HUDEP-2 (cell line): ENCODE measurements at regions not wholly inside any gene's neighbourhood (a gene's known extent, or its start where the extent isn't known, plus 50 kb on each side); places are given as distances from the start of the nearest gene placed in this dataset.

Experiments used
- DNase-seq, 76 experiments: peaks; one replicate each; lab custom pipeline; 2025; ENCODE audit not compliant: unreplicated experiment in 76 of 76; lab: John Stamatoyannopoulos, UW

DNA sequence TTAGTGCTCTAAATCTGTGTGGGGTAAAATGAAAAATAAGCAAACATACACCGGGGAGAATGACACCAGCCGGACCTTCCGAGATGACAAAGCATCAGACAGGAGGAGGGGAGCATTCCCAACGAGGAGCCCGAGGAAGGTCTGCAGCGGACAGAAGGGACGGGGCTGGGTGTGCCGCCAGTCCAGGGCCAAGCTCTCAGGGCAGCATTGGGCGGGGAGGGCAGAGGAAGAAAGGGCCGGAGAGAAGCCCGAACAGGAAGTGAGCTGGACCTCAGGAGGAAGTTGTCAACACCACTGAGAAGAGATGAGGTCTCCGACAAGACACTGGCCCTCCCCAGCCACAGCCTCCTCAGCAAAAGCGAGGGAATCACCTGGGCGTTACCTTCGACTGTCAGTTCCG is 182.6 kb upstream of the RNF32 start:
- DNase-seq, result no peak

DNA sequence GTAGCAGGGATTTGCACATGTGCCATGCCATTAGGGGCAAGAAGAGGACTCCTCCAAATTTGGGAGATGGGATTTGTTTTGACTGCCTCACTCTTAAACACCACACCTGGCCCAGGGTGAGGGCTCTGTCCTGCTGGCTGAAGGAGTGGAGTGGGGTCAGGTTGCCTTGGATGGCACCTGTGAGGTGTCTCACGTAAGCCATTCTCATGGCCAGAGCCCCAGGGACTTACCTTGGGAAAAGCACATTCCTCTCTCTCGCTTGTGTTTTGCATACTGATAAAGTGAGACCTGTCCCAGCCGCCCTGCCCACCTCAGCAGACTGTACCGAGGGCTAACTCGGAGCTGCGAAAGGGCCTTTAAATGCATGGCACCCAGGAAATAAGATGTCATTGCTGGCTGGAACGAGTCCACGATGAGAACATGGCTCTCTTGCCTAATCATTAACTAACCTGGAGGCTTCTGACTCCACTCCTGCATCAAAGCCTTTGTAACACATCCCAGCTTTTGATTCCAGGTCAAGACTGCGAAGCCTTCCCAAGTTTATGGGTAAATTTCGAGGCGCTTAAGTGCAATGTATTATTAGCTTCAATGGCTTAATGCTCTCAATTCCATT is 184.0 kb upstream of the RNF32 start:
- no peak for DNase-seq

DNA sequence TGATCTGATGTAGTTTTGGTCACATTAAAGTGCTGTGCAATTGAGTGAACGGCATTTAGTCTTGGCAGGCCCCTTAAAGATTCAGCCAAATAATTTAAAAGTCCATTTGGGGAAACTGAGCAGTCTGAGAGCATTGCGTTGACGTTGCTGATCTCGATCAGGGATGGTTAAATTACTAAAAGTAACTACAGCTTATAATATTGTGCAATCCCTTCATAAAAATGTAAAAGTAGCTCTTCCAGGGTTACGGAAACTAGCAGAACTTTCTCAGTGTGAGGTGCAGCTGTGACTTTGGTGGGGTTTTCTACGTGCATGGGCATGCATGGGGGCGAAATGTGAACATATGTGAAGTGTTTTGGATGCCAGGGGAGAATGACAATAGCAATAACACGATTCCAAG is 184.5 kb upstream of the RNF32 start:
- DNase-seq, result no peak

DNA sequence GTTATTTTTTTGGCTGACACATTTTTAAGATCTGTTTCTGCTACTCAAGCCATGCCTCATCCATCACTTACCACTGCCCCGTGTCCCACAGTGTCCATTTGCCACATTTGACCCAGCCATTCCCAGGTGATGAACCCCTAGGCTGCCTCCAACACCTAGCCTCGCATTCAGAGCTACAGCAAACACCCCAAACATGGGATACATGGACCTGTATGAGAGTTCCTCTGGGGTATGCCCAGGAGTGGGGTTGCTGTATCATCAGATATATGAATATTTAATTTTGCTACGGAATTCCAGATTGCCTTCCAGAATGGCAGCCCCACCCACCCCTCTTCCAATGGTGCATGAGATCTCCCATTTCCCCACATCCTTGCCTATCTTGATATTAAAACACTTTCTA is 190.1 kb upstream of the RNF32 start:
- no peak for DNase-seq

DNA sequence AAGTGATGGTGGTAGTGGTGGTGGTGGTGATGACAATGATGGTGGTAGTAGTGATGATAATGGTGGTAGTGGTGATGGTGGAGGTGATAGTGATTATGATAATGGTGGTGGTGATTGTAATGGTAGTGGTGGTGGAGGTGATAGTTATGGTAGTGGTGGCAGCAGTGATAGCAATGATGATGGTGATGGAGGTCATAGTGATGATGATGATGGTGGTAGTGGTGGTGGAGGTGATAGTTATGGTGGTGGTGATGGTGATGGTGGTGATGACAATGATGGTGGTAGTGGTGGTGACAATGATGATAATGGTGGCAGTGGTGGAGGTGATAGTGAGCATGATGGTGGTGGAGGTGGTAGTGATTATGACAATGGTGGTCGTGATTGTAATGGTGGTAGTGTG is 191.7 kb upstream of the RNF32 start:
- DNase-seq, result no peak

DNA sequence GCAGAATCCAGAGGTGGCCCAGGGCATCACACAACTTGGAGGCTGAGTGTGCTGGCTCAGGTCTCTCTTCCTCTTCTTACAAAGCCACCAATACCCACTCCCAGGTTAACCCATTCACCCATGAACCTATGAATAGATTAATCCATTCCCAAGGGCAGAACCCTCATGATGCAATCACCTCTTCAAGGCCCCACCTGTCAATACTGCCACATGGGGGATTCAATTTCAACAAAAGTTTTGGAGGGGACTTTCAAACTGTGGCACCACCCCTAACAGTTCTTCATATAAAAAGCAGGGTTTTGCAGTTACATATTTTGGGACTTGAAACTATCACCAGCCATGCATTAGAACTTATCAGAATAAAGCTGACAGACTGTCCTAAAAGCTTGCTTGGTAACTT is 193.6 kb upstream of the RNF32 start:
- no peak for DNase-seq

DNA sequence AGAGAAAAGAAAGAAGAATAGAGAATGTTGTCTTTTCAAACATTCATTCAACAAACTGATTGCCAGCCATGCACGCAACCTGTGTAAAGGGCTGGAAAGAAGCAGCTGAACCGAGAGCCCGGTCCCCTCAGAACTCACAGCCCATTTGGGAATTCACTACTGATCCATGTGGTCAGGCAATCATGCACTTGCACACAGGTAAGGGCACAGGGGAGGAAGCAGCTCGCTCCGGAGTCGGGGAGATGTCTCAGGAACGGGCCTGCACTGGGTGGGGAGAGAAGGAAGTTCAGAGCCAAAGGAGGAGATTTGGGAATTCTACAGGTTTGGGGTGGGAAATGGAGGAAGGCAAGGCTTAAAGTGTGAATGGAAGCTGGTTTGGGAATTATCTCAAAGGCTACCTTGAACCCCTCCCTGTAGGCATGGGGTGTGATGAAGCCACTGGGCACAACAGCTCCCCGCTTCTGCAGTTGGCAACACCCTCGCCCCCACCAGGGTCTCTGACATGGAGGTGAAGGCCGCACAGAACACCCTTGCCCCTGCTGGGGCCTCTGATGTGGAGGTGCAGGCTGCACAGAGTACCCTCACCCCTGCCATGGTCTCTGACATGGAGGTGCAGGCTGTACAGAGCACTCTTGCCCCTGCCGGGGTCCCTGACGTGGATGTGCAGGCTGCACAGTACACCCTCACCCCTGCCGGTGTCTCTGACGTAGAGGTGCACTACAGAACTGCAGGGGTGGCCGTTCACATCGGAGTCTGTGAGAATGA is 194.4 kb upstream of the RNF32 start:
- DNase-seq, result no peak

DNA sequence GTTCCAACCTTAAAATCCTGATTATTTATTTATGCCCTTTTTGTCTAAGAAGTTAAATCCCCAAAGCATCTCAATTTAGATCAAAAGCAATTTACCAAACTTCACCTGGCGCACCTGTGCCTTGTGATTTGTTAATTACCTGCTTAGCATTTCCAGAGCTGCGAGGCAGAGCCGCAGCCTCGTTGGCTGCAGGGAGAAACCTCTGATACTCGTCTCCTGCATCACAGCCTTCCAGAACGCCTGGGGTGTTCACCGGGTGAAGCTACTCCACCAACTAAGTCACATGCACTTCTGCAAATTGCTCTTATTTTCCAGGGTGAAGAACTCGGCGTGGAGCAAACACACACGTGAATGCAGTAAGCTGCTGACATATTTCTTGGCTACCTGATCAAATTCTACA is 198.1 kb upstream of the RNF32 start:
- DNase-seq, result no peak

DNA sequence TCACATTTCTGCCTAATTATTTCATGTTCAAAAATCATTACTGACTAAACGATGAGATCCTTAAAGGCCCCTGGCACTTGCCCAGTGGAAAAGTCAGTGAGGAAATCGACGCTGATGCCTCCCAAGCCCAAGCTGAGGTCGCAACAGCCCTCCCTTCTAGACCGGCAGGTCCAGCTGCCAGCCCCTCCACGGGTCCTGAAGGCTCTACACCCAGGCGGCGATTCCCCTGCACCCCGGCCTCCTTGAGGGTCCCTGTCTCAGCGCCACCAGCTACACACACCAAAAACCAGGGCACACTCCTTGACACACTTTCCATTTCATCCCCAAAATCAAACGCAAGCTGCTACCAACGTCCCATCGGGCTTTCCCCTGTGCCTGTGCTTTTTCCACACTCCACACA is 200.1 kb upstream of the RNF32 start:
- DNase-seq, result no peak

DNA sequence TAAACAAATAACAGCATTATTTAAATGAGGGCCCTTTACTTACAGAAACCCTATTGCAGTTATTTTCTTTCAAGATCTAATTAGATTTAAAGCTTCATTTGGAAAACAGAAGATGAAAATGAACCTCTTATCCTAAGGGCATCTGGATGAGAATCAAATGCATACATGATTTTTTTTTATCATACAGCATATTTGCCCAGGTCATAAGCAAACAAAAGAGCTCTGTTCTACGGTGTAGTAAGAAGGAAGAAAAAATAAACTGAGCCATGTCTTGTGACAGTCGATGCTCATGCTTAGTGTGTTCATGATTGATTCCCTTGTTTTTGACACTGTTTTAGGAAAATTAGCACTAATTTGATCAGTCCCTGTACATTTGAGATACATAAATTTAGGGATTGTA is 202.6 kb upstream of the RNF32 start:
- no peak for DNase-seq

DNA sequence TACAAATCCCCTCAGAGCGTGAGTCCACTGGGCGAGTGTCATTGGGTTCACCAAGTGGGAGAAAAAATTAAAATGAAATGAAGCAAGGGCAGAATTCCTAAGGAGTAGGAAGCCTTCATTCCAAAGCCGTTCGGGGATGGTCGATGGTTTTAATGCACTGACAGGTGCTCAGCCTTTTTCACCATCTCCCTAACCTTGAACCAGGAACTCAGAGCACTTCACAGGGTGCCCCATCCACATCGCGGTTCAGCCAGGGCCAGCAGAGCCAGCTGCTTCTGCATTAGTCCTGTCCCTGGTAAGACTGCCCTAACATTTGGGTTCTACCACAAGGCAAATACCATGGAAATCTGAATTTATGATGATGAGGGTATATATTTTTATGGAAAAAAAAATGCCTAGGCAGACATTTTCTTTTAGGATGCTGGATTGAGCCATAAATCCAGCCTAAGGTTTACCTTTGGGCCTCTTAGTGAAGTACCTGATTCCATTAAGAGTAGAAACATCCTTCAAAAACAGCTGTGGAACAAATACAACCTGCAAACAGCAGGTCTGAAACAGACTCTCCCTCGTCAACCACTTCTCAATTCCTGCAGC is 203.5 kb upstream of the RNF32 start:
- DNase-seq, result no peak

DNA sequence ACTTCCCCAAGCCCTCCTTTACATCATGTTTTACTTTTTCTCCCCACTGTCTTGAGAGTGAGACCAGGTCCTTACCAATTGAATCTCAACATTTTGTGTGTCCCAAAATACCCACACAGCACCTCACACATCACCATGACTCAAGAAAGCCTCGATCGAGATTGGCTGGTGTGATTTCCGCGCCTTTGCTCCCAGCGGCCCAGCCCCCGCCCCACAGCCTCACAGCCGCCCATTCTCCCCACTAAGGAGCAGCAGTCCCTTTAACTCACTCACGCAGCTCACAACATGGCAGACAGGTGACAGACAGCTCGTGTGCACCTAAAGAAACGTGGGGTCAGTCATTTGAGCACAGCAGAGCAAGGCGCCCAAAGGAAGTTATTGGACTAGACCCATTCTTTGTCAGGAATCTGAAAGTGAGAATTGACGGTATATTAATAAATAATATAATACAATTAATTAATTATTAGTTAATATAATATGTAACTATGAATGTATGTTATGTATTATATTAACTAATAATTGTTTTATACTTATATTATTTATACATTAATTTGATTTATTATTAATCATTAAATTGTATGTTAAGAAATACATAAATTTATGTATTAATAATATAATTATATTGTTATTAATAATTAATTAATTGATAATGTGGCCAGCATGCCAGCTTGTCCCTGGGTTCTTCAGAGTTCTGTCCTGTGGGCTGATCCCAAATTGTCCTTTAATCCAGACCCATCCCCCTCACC is 204.9 kb upstream of the RNF32 start:
- DNase-seq, result no peak

DNA sequence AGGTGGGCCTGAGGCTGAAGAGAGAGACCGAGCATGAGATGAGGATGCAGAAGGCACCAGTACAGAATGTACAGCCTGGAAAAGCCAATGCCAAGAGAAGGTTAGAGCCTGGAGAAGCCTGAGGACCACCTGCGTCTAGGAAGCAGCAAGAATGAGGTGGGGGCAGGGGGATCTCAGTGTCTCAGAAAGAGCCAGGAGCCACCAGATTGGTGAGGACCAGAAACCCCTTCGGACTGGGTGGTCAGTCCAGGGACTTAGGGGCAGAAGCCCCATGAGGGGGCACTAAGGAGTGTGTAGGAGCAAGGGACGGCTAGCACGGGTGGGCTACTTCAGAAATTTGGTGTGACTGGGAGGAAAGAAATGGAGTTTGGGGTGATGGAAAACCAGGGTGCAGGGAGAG is 205.9 kb upstream of the RNF32 start:
- DNase-seq, result no peak

DNA sequence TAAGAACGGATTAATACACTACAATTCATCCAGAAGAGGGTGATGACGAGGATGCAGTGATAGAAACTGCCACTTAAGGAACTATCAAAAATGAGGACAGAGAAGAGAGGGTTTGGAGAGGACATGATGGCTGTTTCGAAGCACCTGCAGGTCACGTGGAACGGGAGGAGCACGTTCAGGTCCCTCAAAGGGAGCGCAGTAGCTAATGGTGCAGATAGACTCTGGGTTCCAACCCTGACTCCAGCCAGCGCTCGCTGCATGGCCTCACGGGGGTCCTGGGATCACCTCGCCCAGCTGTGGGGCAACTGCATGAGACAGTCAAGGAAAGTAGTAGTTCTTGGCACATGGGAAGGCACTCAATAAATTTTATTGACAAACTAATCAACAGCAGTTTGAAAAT is 208.6 kb upstream of the RNF32 start:
- DNase-seq, result no peak

DNA sequence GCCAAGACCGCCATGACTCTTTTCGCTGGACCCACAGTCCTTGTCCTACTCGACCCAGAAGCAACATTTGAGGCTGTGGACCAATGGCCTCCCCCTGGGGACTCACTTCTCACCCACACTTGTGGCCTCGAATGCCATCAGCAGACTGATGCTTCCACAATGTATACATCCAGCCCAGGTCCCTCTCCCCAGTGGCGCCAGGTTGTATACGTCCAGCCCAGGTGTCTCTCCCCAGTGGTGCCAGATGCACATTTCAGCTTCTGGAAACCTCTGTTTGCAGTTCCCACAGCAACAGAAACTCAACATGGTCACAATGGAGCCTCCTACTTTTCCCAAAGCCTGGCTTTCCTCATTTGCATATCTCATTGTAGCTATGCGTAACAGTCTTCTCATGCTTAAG is 210.5 kb upstream of the RNF32 start:
- DNase-seq, result no peak

DNA sequence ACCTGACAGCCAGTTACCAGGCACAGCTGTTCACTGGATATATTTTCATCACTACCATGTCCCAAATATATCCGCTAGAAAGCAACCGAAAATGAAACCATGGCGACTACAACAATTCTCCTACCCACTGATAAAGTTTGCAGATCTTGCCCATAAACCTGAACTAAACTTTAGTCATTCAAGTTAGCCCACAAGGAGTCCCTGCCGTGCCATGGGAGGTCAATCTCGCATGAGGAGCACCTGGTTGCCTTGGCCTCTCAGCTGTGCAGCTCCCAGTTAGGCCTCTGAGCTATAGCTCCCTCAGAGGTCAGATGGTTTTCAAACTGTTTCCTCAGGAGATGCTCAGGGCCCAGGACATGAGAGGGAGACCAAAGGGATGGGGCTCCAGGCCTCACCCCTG is 211.1 kb upstream of the RNF32 start:
- no peak for DNase-seq

DNA sequence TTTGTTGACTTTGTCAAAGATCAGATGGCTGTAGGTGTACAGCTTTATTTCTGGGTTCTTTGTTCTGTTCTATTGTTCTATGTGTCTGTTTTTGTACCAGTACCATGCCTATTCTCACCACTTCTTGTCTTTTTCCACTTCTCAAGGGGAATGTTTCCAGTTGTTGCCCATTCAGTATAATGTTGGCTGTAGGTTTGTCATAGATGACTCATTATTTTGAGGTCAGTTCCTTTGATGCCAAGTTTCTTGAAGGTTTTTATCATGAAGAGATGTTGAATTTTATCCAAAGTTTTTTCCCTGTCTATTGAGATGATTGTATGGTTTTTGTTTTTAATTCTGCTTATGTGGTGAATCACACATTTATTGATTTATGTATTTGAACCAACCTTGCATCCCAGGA is 216.7 kb upstream of the RNF32 start:
- DNase-seq, result no peak

DNA sequence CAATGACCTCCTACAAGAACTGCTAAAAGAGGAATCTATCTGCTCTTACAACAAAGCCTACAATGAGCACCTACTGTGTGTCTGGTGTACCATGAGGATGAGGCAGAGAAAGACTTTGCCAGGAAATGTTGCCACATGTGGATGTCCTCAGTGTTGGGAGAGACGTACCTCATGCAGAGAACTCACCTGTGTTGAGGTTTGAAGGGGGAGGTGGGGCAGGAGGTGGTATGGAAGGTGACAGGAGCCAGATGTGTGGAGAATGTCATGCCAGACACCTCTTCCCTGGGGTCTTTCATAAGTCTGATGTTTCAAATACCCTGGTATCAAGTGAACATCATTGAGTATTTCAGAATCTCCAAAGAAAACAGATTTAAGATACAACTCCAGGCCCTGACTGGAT is 220.1 kb upstream of the RNF32 start:
- no peak for DNase-seq

DNA sequence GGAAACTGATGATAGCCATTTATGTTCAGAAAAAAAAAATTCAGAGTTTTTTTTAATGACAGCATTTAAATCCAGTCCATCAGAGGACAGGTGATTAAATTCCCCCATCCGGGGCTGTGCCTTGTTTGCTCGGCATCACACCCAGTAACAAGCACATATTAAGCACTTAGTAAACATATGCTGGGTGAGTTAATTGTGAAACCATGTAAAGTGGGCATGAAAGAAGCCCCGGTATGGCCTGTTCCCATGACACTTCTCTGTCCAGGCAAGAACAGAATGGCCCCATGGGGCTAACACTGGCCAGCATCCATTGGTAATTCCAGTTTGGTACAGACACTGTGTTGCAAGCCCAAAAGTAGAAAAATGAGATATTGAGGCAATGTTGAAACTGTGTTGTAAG is 220.8 kb upstream of the RNF32 start:
- DNase-seq, result no peak

DNA sequence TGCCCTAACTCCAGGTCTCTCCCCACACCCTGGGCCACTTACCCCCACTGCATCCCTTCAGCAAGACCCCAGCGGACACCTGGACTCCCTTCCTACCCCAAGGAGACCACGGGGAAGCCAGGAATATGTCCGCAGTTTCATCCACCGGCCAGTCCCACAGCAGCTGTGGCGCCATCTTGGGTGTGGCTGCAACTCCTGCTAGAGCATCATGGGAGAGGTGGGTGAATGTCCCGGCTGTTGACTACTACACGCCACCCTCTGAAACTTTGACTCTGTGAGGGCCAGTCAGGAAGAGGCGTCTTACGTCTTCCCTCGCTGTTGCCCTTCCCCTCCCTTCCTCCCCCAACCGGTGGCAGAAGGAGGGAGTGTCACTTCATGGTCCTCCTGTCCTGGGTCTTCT is 238.3 kb upstream of the RNF32 start:
- no peak for DNase-seq

DNA sequence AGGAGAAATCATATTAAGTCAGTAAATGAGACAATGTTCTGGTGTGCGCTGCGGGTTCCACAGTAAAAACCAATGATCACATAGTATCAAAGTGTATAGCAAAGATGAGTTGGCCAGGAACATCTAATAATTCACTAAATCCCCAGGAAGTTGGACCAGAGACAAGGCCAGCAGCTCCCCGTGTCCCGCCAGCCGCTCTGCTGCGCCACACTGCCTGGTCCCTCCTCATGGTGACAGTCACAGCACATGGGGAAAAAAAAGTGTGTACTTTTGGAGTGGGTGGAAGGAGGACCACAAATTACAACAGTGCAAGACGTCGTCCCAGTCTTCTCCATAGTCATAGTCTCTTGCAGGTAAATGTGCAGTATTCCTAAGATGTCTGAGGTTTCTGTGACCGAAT is 239.0 kb upstream of the RNF32 start:
- no peak for DNase-seq

DNA sequence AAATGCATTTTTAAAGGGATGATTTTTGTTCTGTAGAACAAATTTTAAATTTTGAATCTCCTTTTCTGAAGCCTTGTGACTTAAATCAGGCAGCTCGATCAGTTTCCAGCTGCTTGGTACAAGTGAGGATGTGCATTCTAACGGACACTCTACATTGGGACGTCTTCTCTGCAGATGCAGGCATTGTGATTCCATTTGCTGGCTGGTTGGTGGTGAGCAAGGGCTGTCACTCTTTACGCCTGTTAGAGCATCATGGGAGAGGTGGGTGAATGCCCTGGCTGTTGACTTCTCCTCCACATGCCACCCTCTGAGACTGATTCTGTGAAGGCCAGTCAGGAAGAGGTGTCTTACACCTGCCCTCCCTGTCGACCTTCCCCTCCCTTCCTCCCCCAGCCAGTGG is 240.5 kb upstream of the RNF32 start:
- DNase-seq, result no peak
